HEK293 (cell line): ENCODE measurements at regions not wholly inside any gene's neighbourhood (a gene's known extent, or its start where the extent isn't known, plus 50 kb on each side); places are given as distances from the start of the nearest gene placed in this dataset.

ENCODE experiments used
- CTCF ChIA-PET: fragments of 350-600 bp; formaldehyde crosslinking; extraction: SDS; loops from one replicate; lab custom pipeline; 2021; ENCODE audit warnings: antibody characterized with exemption; lab: Yijun Ruan, JAX
- POLR2A ChIA-PET: fragments of 300-600 bp; formaldehyde crosslinking; extraction: SDS; loops from one replicate; lab custom pipeline; 2020; ENCODE audit warnings: antibody characterized with exemption, inconsistent platforms; lab: Yijun Ruan, JAX
- H3K27ac ChIP-seq: fragments of 200-500 bp; sonication (Bioruptor generic); 2 replicates; pipeline ENCODE4 v1.5.1; 2014; ENCODE audit warnings: low read depth, low read length, control low read depth, inconsistent platforms; ENCODE audit errors: extremely low read depth
- H3K36me3 ChIP-seq, 2 experiments: fragments of 200-500 bp in 1 of 2; sonication (Bioruptor generic) in 1 of 2; 1 replicate in 1 of 2; 2 replicates in 1 of 2; pipeline ENCODE4 v1.5.1; 2014 to 2017; ENCODE audit warnings: inconsistent platforms in 2 of 2, low read length in 2 of 2; ENCODE audit not compliant: control insufficient read depth in 2 of 2, insufficient read depth in 1 of 2
- H3K4me1 ChIP-seq: fragments of 200-500 bp; sonication (Bioruptor generic); 2 replicates; pipeline ENCODE4 v1.5.1; 2014; ENCODE audit warnings: mild to moderate bottlenecking, low read length, inconsistent platforms; ENCODE audit not compliant: control insufficient read depth, insufficient read depth
- H3K4me3 ChIP-seq: 2 replicates; pipeline ENCODE4 v1.5.1; 2011; ENCODE audit warnings: low read depth, mild to moderate bottlenecking, control low read depth, low read length, moderate library complexity
- H3K9me3 ChIP-seq: fragments of 200-500 bp; sonication (Bioruptor generic); 2 replicates; pipeline ENCODE4 v1.5.1; 2014; ENCODE audit warnings: low read depth, low read length, inconsistent platforms; ENCODE audit not compliant: control insufficient read depth, insufficient read depth
- AEBP2 ChIP-seq: fragments of 450-650 bp; formaldehyde crosslinking; IDR thresholded peaks from 2 replicates; pipeline ENCODE4 v1.5.1; 2016; ENCODE audit warnings: missing biosample characterization, missing genetic modification characterization, borderline replicate concordance
- HOXA7 ChIP-seq: sonication (generic); formaldehyde crosslinking; IDR thresholded peaks from 2 replicates; pipeline ENCODE4 v1.8.1; 2022; ENCODE audit warnings: missing genetic modification reagents, borderline replicate concordance
- KLF8 ChIP-seq: fragments of 450-650 bp; formaldehyde crosslinking; IDR thresholded peaks from 2 replicates; pipeline ENCODE4 v1.5.1; 2016; ENCODE audit warnings: missing biosample characterization, missing genetic modification characterization
- OVOL3 ChIP-seq: fragments of 450-650 bp; formaldehyde crosslinking; IDR thresholded peaks from 2 replicates; pipeline ENCODE4 v1.5.1; 2016; ENCODE audit warnings: missing biosample characterization, missing genetic modification characterization
- PBX3 ChIP-seq: sonication (generic); formaldehyde crosslinking; IDR thresholded peaks from 2 replicates; pipeline ENCODE4 v1.8.1; 2022; ENCODE audit warnings: mild to moderate bottlenecking, moderate library complexity, missing genetic modification reagents
- REPIN1 ChIP-seq: fragments of 450-650 bp; formaldehyde crosslinking; IDR thresholded peaks from 2 replicates; pipeline ENCODE4 v1.5.1; 2017; ENCODE audit warnings: missing biosample characterization, missing genetic modification characterization, low read depth
- ZBTB10 ChIP-seq: fragments of 450-650 bp; formaldehyde crosslinking; IDR thresholded peaks from 2 replicates; pipeline ENCODE4 v1.5.1; 2016; ENCODE audit warnings: missing biosample characterization, missing genetic modification characterization
- ZNF112 ChIP-seq: fragments of 450-650 bp; formaldehyde crosslinking; IDR thresholded peaks from 2 replicates; pipeline ENCODE4 v1.5.0; 2017; ENCODE audit warnings: missing biosample characterization, missing genetic modification characterization
- ZNF140 ChIP-seq: fragments of 450-650 bp; formaldehyde crosslinking; IDR thresholded peaks from 2 replicates; pipeline ENCODE4 v1.5.1; 2016; ENCODE audit warnings: missing biosample characterization, missing genetic modification characterization
- ZNF202 ChIP-seq: fragments of 450-650 bp; formaldehyde crosslinking; IDR thresholded peaks from 2 replicates; pipeline ENCODE4 v1.5.1; 2016; ENCODE audit warnings: missing biosample characterization, missing genetic modification characterization, borderline replicate concordance
- ZNF214 ChIP-seq: fragments of 450-650 bp; formaldehyde crosslinking; IDR thresholded peaks from 2 replicates; pipeline ENCODE4 v1.5.1; 2017; ENCODE audit warnings: missing biosample characterization, mild to moderate bottlenecking, missing genetic modification characterization, borderline replicate concordance
- ZNF223 ChIP-seq: fragments of 450-650 bp; formaldehyde crosslinking; IDR thresholded peaks from 2 replicates; pipeline ENCODE4 v1.5.1; 2016; ENCODE audit warnings: missing biosample characterization, missing genetic modification characterization
- ZNF292 ChIP-seq: fragments of 450-650 bp; formaldehyde crosslinking; IDR thresholded peaks from 2 replicates; pipeline ENCODE4 v1.5.1; 2016; ENCODE audit warnings: low read depth, missing biosample characterization, missing genetic modification characterization, borderline replicate concordance
- ZNF335 ChIP-seq: fragments of 450-650 bp; formaldehyde crosslinking; conservative IDR thresholded peaks from 2 replicates; pipeline ENCODE4 v1.5.1; 2016; ENCODE audit warnings: missing biosample characterization, missing genetic modification characterization
- ZNF398 ChIP-seq: fragments of 450-650 bp; formaldehyde crosslinking; IDR thresholded peaks from 2 replicates; pipeline ENCODE4 v1.5.1; 2017; ENCODE audit warnings: missing biosample characterization, missing genetic modification characterization
- ZNF571 ChIP-seq: fragments of 450-650 bp; formaldehyde crosslinking; IDR thresholded peaks from 2 replicates; pipeline ENCODE4 v1.5.0; 2017; ENCODE audit warnings: missing biosample characterization, missing genetic modification characterization
- ZNF596 ChIP-seq: fragments of 450-650 bp; IDR thresholded peaks from 2 replicates; pipeline ENCODE4 v1.5.0; 2018; ENCODE audit warnings: missing biosample characterization, mild to moderate bottlenecking, missing genetic modification characterization, moderate library complexity
- ZNF610 ChIP-seq: fragments of 450-650 bp; formaldehyde crosslinking; IDR thresholded peaks from 2 replicates; pipeline ENCODE4 v1.5.1; 2016; ENCODE audit warnings: missing biosample characterization, missing genetic modification characterization, borderline replicate concordance
- ZNF639 ChIP-seq: fragments of 450-650 bp; formaldehyde crosslinking; IDR thresholded peaks from 2 replicates; pipeline ENCODE4 v1.5.1; 2016; ENCODE audit warnings: missing biosample characterization, missing genetic modification characterization
- ZNF660 ChIP-seq: fragments of 450-650 bp; IDR thresholded peaks from 2 replicates; pipeline ENCODE4 v1.5.1; 2018; ENCODE audit warnings: missing biosample characterization, mild to moderate bottlenecking, missing genetic modification characterization
- ZSCAN16 ChIP-seq: fragments of 450-650 bp; formaldehyde crosslinking; IDR thresholded peaks from 2 replicates; pipeline ENCODE4 v1.5.1; 2016; ENCODE audit warnings: missing biosample characterization, missing genetic modification characterization
- TF ChIP-seq, protein P1 (sequence below): fragments of 450-650 bp; formaldehyde crosslinking; IDR thresholded peaks from 2 replicates; pipeline ENCODE4 v1.5.1; 2017; ENCODE audit warnings: missing biosample characterization, missing genetic modification characterization
- TF ChIP-seq, protein P2 (sequence below): fragments of 450-650 bp; formaldehyde crosslinking; IDR thresholded peaks from 2 replicates; pipeline ENCODE4 v1.5.1; 2016; ENCODE audit warnings: missing biosample characterization, missing genetic modification characterization, borderline replicate concordance

- H3K36me3 ChIP-seq, result no peaks in the 10 kb centered on the region
- TF ChIP-seq ZNF223 (no peak), ZNF571 (tag by site-specific recombination) (no peak), ZBTB10 (tag by site-specific recombination) (no peak), KLF8 (tag by site-specific recombination) (no peak), PBX3 (CRISPR knock-in tag) (no peak), ZNF398 (tag by site-specific recombination) (no peak), ZNF292 (tag by site-specific recombination) (no peak), ZNF202 (no peak), ZSCAN16 (no peak), ZNF596 (tag by site-specific recombination) (no peak), ZNF639 (no peak), REPIN1 (tag by site-specific recombination) (no peak), ZNF610 (tag by site-specific recombination) (no peak), ZNF660 (no peak), OVOL3 (tag by site-specific recombination) (no peak)
- H3K27ac ChIP-seq, result no peak overlapping the region
- H3K4me1 ChIP-seq, result no peaks in the 10 kb centered on the region
- ChIA-PET CTCF (no interaction called here), POLR2A (no interaction called here)
- H3K9me3 ChIP-seq, result no peaks in the 10 kb centered on the region
- no peak overlapping the region for H3K4me3 ChIP-seq
These were observed 942.3 kb upstream of the TMEM132C start for GRCh38 chr12:127324681-127325080.

DNA sequence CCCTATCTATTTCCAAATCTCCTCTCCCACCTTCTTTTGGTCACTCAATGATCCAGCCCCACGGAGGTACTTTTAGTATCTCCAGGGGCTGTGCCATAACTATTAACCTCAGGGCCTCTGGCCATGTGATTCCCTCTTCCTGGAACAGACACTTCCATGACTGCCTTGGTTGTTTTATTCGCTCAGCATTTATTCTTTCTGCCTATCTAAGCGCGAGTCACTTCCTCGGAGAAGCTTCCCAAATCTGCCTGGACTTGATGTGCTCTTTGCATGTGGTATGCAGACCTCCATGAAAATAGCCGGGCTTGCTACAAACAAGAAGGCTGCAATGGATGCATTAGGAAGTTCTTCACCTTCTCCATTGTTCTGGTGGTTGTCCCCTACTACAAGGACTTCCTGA is 939.0 kb upstream of the TMEM132C start:
- CTCF ChIA-PET, result no interaction called here
- Histone ChIP-seq H3K9me3 (no peaks in the 10 kb centered on the region), H3K4me3 (no peak overlapping the region), H3K36me3 (no peaks in the 10 kb centered on the region), H3K27ac (no peak overlapping the region), H3K4me1 (no peaks in the 10 kb centered on the region)
- POLR2A ChIA-PET, result no interaction called here
- TF ChIP-seq, protein P1, sequence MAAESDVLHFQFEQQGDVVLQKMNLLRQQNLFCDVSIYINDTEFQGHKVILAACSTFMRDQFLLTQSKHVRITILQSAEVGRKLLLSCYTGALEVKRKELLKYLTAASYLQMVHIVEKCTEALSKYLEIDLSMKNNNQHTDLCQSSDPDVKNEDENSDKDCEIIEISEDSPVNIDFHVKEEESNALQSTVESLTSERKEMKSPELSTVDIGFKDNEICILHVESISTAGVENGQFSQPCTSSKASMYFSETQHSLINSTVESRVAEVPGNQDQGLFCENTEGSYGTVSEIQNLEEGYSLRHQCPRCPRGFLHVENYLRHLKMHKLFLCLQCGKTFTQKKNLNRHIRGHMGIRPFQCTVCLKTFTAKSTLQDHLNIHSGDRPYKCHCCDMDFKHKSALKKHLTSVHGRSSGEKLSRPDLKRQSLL (tag by site-specific recombination), result no peak
- TF ChIP-seq ZNF112 (tag by site-specific recombination) (no peak), ZNF335 (tag by site-specific recombination) (no peak), ZNF140 (no peak), AEBP2 (tag by site-specific recombination) (no peak), ZNF214 (tag by site-specific recombination) (no peak), HOXA7 (CRISPR knock-in tag) (no peak)
- TF ChIP-seq, protein P2, sequence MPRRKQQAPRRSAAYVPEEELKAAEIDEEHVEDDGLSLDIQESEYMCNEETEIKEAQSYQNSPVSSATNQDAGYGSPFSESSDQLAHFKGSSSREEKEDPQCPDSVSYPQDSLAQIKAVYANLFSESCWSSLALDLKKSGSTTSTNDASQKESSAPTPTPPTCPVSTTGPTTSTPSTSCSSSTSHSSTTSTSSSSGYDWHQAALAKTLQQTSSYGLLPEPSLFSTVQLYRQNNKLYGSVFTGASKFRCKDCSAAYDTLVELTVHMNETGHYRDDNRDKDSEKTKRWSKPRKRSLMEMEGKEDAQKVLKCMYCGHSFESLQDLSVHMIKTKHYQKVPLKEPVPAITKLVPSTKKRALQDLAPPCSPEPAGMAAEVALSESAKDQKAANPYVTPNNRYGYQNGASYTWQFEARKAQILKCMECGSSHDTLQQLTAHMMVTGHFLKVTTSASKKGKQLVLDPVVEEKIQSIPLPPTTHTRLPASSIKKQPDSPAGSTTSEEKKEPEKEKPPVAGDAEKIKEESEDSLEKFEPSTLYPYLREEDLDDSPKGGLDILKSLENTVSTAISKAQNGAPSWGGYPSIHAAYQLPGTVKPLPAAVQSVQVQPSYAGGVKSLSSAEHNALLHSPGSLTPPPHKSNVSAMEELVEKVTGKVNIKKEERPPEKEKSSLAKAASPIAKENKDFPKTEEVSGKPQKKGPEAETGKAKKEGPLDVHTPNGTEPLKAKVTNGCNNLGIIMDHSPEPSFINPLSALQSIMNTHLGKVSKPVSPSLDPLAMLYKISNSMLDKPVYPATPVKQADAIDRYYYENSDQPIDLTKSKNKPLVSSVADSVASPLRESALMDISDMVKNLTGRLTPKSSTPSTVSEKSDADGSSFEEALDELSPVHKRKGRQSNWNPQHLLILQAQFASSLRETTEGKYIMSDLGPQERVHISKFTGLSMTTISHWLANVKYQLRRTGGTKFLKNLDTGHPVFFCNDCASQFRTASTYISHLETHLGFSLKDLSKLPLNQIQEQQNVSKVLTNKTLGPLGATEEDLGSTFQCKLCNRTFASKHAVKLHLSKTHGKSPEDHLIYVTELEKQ (tag by site-specific recombination), result no peak
